Smooth muscle cell (in vitro differentiated cells): ENCODE measurements at regions not wholly inside any gene's neighbourhood (a gene's known extent, or its start where the extent isn't known, plus 50 kb on each side); places are given as distances from the start of the nearest gene placed in this dataset.

Source experiments
- DNase-seq: peaks from one replicate; lab custom pipeline; 2025; ENCODE audit not compliant: unreplicated experiment; lab: John Stamatoyannopoulos, UW
- H2AFZ ChIP-seq: fragments of 200-600 bp; sonication (generic); 2 replicates; pipeline ENCODE4 v1.6.0; 2016; ENCODE audit warnings: antibody characterized with exemption, low read depth, mild to moderate bottlenecking
- H3F3A ChIP-seq: fragments of 200-600 bp; sonication (generic); 2 replicates; pipeline ENCODE4 v1.6.0; 2017; ENCODE audit warnings: antibody characterized with exemption, low read depth
- H3K27ac ChIP-seq: fragments of 200-600 bp; sonication (generic); 2 replicates; pipeline ENCODE4 v1.5.1; 2016; ENCODE audit warnings: low read depth, mild to moderate bottlenecking
- H3K27me3 ChIP-seq: fragments of 200-600 bp; sonication (generic); 2 replicates; pipeline ENCODE4 v1.6.1; 2016; ENCODE audit warnings: low read depth, mild to moderate bottlenecking
- H3K36me3 ChIP-seq: fragments of 200-600 bp; sonication (generic); 2 replicates; pipeline ENCODE4 v1.5.1; 2016; ENCODE audit warnings: low read depth
- H3K4me1 ChIP-seq: fragments of 200-600 bp; sonication (generic); 2 replicates; pipeline ENCODE4 v1.5.1; 2016; ENCODE audit warnings: low read depth
- H3K4me2 ChIP-seq: fragments of 200-600 bp; sonication (generic); 2 replicates; pipeline ENCODE4 v1.6.0; 2016; ENCODE audit warnings: mild to moderate bottlenecking
- H3K4me3 ChIP-seq: fragments of 200-600 bp; sonication (generic); 2 replicates; pipeline ENCODE4 v1.5.1; 2016; ENCODE audit warnings: mild to moderate bottlenecking
- H3K79me2 ChIP-seq: fragments of 200-600 bp; sonication (generic); 2 replicates; pipeline ENCODE4 v1.6.0; 2016; ENCODE audit warnings: low read depth, mild to moderate bottlenecking
- H3K9ac ChIP-seq: fragments of 200-600 bp; sonication (generic); 2 replicates; pipeline ENCODE4 v1.6.0; 2016; ENCODE audit warnings: low read depth
- H3K9me3 ChIP-seq: fragments of 200-600 bp; sonication (generic); replicated peaks from 2 replicates; pipeline ENCODE4 v1.5.1; 2016; ENCODE audit warnings: low read depth
- H4K20me1 ChIP-seq: fragments of 200-600 bp; sonication (generic); 2 replicates; pipeline ENCODE4 v1.6.0; 2016; ENCODE audit warnings: low read depth
- CTCF ChIP-seq: fragments of 200-600 bp; sonication (generic); IDR thresholded peaks from 2 replicates; pipeline ENCODE4 v1.5.1; 2017; ENCODE audit warnings: borderline replicate concordance, mild to moderate bottlenecking, antibody characterized with exemption; ENCODE audit not compliant: insufficient read depth, poor library complexity, severe bottlenecking
- WGBS: methylation state at CpG from one replicate; pipeline ENCODE4 v1.1.7; 2016; ENCODE audit warnings: low lambda C conversion rate; 5-methylcytosine and 5-hydroxymethylcytosine counted together

- Histone ChIP-seq H3K4me2 (no peak overlapping the region), H3K27ac (no peak overlapping the region), H3K9me3 (no peaks in the 10 kb centered on the region), H3K9ac (no peak overlapping the region), H3K4me3 (no peak overlapping the region), H3K4me1 (no peaks in the 10 kb centered on the region), H3F3A (no peaks in the 10 kb centered on the region), H3K79me2 (no peaks in the 10 kb centered on the region), H3K27me3 (no peaks in the 10 kb centered on the region), H4K20me1 (no peaks in the 10 kb centered on the region), H3K36me3 (no peaks in the 10 kb centered on the region), H2AFZ (no peak overlapping the region)
- no peak for TF ChIP-seq CTCF
- no peak for DNase-seq
- 91% methylated on average over 18 of the region's 18 CpGs for WGBS
These were observed 528.9 kb downstream of the ZNF674 start for GRCh38 chrX:46016296-46016695.

GRCh38 chrX:46015653-46016052 is 529.6 kb downstream of the ZNF674 start:
- Histone ChIP-seq H3K79me2 (no peaks in the 10 kb centered on the region), H3K4me3 (no peak overlapping the region), H3K27me3 (no peaks in the 10 kb centered on the region), H3K27ac (no peak overlapping the region), H3F3A (no peaks in the 10 kb centered on the region), H3K9me3 (no peaks in the 10 kb centered on the region), H3K36me3 (no peaks in the 10 kb centered on the region), H2AFZ (no peak overlapping the region), H3K4me1 (no peaks in the 10 kb centered on the region), H4K20me1 (no peaks in the 10 kb centered on the region), H3K4me2 (no peak overlapping the region), H3K9ac (no peak overlapping the region)
- no peak for DNase-seq
- TF ChIP-seq CTCF, result no peak
- 65% methylated on average over 2 of the region's 2 CpGs for WGBS

- Histone ChIP-seq H3K4me1 (no peaks in the 10 kb centered on the region), H3K9me3 (no peaks in the 10 kb centered on the region), H4K20me1 (no peaks in the 10 kb centered on the region), H3K27me3 (no peaks in the 10 kb centered on the region), H3K36me3 (no peaks in the 10 kb centered on the region), H3F3A (no peaks in the 10 kb centered on the region), H3K4me2 (no peak overlapping the region), H3K79me2 (no peaks in the 10 kb centered on the region), H3K4me3 (no peak overlapping the region), H3K9ac (no peak overlapping the region), H2AFZ (no peak overlapping the region), H3K27ac (no peak overlapping the region)
- no peak for DNase-seq
- TF ChIP-seq CTCF, result no peak
- 74% methylated on average over 2 of the region's 2 CpGs for WGBS
These were observed 552.7 kb downstream of the ZNF674 start for GRCh38 chrX:45992402-45993123.

GRCh38 chrX:45986971-45987370 is 558.2 kb downstream of the ZNF674 start:
- 26% methylated on average over 2 of the region's 2 CpGs for WGBS
- H2AFZ ChIP-seq, result no peak overlapping the region
- no peak for TF ChIP-seq CTCF
- H3K9me3 ChIP-seq, result no peaks in the 10 kb centered on the region
- H3F3A ChIP-seq, result no peaks in the 10 kb centered on the region
- no peaks in the 10 kb centered on the region for H3K4me1 ChIP-seq
- no peaks in the 10 kb centered on the region for H3K36me3 ChIP-seq
- H3K4me2 ChIP-seq, result no peak overlapping the region
- H3K79me2 ChIP-seq, result no peaks in the 10 kb centered on the region
- no peak overlapping the region for H3K9ac ChIP-seq
- no peaks in the 10 kb centered on the region for H4K20me1 ChIP-seq
- H3K4me3 ChIP-seq, result no peak overlapping the region
- DNase-seq, result no peak
- H3K27me3 ChIP-seq, result no peaks in the 10 kb centered on the region
- H3K27ac ChIP-seq, result peak overlapping the region; percentile 64
